Colonic mucosa (tissue), 4 donors: ENCODE measurements at regions not wholly inside any gene's neighbourhood (a gene's known extent, or its start where the extent isn't known, plus 50 kb on each side); places are given as distances from the start of the nearest gene placed in this dataset.

ENCODE experiments used
- DNase-seq: peaks from one replicate; pipeline ENCODE4 v3.0.0-alpha.2; 2020
- H3K27ac ChIP-seq: fragments of 200-600 bp; one replicate; pipeline ENCODE4 v1.8.0; 2021
- H3K27me3 ChIP-seq: fragments of 200-600 bp; one replicate; pipeline ENCODE4 v1.8.0; 2021
- H3K36me3 ChIP-seq: fragments of 200-600 bp; one replicate; pipeline ENCODE4 v1.8.0; 2021
- H3K4me1 ChIP-seq: fragments of 200-600 bp; one replicate; pipeline ENCODE4 v1.8.0; 2021; ENCODE audit warnings: mild to moderate bottlenecking
- H3K4me3 ChIP-seq: fragments of 200-600 bp; one replicate; pipeline ENCODE4 v1.8.0; 2021
- H3K9ac ChIP-seq, 2 donors: one replicate each; pipeline ENCODE4 v1.7.0; 2013; ENCODE audit warnings: control low read depth in 2 of 2, low read depth in 2 of 2, low read length in 2 of 2
- H3K9me3 ChIP-seq: fragments of 200-600 bp; one replicate; pipeline ENCODE4 v1.8.0; 2021
- intact Hi-C: fragments of 100-400 bp; cut with DNase I; formaldehyde crosslinking; loops from one replicate; pipeline ENCODE4 v1.14.1; 2022
- TF ChIP-seq, protein P1 (sequence below): fragments of 200-600 bp; IDR thresholded peaks from one replicate; pipeline ENCODE4 v1.8.0; 2022; ENCODE audit warnings: antibody characterized with exemption, mild to moderate bottlenecking
- donor health status: healthy.
- donor health status: DM: no; HTN: no; CAD: no.
- donor health status: DM: no; HTN: no; CAD: no.

DNA sequence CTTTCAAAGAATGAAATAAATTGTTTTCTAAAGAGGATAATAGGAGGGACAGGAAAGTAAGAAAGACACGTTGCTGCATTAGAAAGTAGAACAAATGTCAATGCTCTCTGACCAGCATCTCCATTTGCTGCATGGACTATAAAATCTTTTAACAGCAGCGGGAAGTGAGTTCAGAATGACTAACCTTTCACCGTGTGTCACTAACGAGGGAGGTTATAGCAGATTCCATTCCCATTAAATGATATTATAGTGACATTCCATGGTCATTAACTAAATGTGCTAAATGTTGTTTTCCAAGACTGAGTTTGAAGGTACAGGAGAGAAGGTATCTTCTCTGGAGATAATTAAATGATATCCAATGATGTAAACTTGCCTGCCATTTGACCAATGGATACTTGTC lies 127.1 kb upstream of the HS3ST3A1 start:
- DNase-seq, result no peak
- H3K4me3 ChIP-seq, result no peak overlapping the region
- intact Hi-C loops, result no loop called here
- H3K36me3 ChIP-seq, result no peaks in the 10 kb centered on the region
- H3K4me1 ChIP-seq, result no peaks in the 10 kb centered on the region
- H3K27ac ChIP-seq, result no peak overlapping the region
- TF ChIP-seq, protein P1, sequence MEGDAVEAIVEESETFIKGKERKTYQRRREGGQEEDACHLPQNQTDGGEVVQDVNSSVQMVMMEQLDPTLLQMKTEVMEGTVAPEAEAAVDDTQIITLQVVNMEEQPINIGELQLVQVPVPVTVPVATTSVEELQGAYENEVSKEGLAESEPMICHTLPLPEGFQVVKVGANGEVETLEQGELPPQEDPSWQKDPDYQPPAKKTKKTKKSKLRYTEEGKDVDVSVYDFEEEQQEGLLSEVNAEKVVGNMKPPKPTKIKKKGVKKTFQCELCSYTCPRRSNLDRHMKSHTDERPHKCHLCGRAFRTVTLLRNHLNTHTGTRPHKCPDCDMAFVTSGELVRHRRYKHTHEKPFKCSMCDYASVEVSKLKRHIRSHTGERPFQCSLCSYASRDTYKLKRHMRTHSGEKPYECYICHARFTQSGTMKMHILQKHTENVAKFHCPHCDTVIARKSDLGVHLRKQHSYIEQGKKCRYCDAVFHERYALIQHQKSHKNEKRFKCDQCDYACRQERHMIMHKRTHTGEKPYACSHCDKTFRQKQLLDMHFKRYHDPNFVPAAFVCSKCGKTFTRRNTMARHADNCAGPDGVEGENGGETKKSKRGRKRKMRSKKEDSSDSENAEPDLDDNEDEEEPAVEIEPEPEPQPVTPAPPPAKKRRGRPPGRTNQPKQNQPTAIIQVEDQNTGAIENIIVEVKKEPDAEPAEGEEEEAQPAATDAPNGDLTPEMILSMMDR, result no peak
- no peaks in the 10 kb centered on the region for H3K9me3 ChIP-seq
- H3K9ac ChIP-seq, result no peak overlapping the region
- no peaks in the 10 kb centered on the region for H3K27me3 ChIP-seq

DNA sequence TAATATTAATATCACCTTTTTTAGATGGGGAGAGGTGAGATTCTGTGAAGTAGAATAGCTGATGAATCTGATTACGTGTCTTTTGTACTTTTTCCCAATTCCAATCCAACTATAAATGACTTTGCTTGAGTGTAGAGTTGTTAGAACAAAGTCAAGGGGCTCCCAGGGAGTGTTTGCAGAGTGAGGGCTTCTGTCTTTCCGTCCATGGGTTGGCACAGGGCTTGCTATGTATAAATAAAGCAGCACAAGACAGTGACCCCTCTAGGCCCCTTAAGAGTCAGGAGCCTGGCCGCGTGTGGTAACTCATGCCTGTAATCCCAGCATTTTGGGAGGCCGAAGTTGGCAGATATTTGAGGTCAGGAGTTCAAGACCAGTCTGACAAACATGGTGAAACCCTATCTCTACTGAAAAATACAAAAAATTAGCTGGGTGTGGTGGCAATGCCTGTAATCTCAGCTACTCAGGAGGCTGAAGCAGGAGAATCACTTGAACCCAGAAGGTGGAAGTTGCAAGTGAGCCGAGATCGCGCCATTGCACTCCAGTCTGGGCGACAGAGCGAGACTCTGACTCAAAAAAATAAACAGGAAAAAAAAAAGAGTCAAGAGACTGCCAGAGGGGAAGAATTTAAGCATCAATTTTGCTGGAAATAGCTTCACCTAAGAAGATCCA lies 127.9 kb upstream of the HS3ST3A1 start:
- Histone ChIP-seq H3K9me3 (no peaks in the 10 kb centered on the region), H3K9ac (no peak overlapping the region), H3K27ac (no peak overlapping the region), H3K36me3 (no peaks in the 10 kb centered on the region), H3K4me3 (no peak overlapping the region), H3K4me1 (no peaks in the 10 kb centered on the region), H3K27me3 (no peaks in the 10 kb centered on the region)
- TF ChIP-seq, protein P1, result no peak
- intact Hi-C loops, result no loop called here
- DNase-seq, result no peak

DNA sequence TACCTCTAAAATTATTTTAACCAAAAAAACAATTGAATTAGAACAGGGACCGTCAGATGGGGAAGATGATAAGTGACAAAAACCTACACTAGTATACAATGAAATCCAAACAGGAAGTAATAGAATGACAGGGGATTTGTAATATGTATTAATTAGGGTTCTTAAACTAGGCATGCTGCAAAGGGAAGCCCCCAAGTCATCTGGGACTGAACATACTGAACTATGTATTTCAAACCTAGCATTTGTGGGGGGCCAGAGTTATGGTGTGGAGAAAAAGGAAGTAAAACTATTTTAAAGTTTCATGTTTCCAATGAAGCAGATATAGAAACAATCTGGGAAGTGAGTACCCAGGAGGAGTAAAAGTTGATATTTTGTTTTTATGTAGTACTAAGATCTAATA lies 133.2 kb upstream of the HS3ST3A1 start:
- no peaks in the 10 kb centered on the region for H3K9me3 ChIP-seq
- no peaks in the 10 kb centered on the region for H3K27me3 ChIP-seq
- H3K36me3 ChIP-seq, result no peaks in the 10 kb centered on the region
- no peak overlapping the region for H3K9ac ChIP-seq
- H3K27ac ChIP-seq, result no peak overlapping the region
- no peak overlapping the region for H3K4me3 ChIP-seq
- DNase-seq, result no peak
- TF ChIP-seq, protein P1, result no peak
- intact Hi-C loops, result no loop called here
- no peaks in the 10 kb centered on the region for H3K4me1 ChIP-seq

DNA sequence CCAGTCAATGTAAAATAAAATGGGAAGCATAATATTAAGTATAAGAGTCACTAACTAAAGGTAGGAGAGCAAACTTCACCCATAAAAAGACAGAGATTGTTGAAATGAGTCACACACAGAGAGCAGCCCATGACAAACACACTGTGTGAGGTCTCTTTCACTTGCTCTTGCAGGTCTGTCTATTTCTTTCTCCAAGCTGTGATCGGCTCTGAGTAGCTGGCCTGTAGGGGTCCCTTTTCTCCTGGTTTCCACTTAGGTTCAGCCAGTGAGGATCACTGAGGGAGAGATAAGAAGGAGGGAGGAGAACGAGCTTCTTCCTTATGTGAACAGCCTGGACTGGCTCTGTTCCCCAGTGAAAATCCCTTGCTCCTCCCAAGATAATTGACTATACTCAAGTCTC lies 133.7 kb upstream of the HS3ST3A1 start:
- H3K36me3 ChIP-seq, result no peaks in the 10 kb centered on the region
- H3K9me3 ChIP-seq, result no peaks in the 10 kb centered on the region
- no peak overlapping the region for H3K27ac ChIP-seq
- no peaks in the 10 kb centered on the region for H3K27me3 ChIP-seq
- intact Hi-C loops, result no loop called here
- H3K4me3 ChIP-seq, result no peak overlapping the region
- no peaks in the 10 kb centered on the region for H3K4me1 ChIP-seq
- DNase-seq, result no peak
- TF ChIP-seq, protein P1, result no peak
- H3K9ac ChIP-seq, result no peak overlapping the region

DNA sequence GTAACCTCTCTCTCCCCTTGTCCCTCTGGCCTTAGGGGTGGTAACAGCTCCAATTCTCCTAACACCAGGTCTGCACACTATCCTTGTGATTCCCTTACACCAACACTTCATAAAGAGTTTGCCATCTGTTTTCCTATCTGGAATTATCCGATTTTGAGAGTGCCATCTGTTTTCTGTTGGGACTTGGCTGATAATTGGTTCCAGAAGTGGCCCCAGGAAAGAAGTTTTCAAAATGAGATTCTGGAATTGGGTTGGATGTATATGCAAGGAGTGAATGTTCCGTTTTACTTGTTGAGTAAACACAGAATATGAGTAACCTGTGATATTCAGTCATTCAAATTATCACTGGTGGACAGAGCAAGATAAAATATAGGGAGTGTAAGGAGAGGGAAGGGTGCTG lies 134.1 kb upstream of the HS3ST3A1 start:
- Histone ChIP-seq H3K27ac (no peak overlapping the region), H3K4me3 (no peak overlapping the region), H3K27me3 (no peaks in the 10 kb centered on the region), H3K9me3 (no peaks in the 10 kb centered on the region), H3K4me1 (no peaks in the 10 kb centered on the region), H3K9ac (no peak overlapping the region), H3K36me3 (no peaks in the 10 kb centered on the region)
- TF ChIP-seq, protein P1, result no peak
- no peak for DNase-seq
- intact Hi-C loops, result no loop called here
